Endodermal cell (in vitro differentiated cells): ENCODE measurements at regions not wholly inside any gene's neighbourhood (a gene's known extent, or its start where the extent isn't known, plus 50 kb on each side); places are given as distances from the start of the nearest gene placed in this dataset.

Experiments used
- DNase-seq: peaks from one replicate; pipeline ENCODE4 v3.0.0-alpha.2; 2017
- H3K27ac ChIP-seq: 2 replicates; pipeline ENCODE4 v1.5.1; 2013; ENCODE audit warnings: mild to moderate bottlenecking, low read depth, low read length, moderate library complexity
- H3K27me3 ChIP-seq: 2 replicates; pipeline ENCODE4 v1.6.1; 2013; ENCODE audit warnings: mild to moderate bottlenecking, low read length, moderate library complexity; ENCODE audit not compliant: insufficient read depth, control insufficient read depth, poor library complexity, severe bottlenecking
- H3K36me3 ChIP-seq: 2 replicates; pipeline ENCODE4 v1.7.0; 2013; ENCODE audit warnings: mild to moderate bottlenecking, low read length, moderate library complexity; ENCODE audit not compliant: control insufficient read depth, insufficient read depth
- H3K4me1 ChIP-seq: one replicate; pipeline ENCODE4 v1.7.0; 2013; ENCODE audit warnings: low read length; ENCODE audit not compliant: control insufficient read depth, insufficient read depth
- H3K4me3 ChIP-seq: 2 replicates; pipeline ENCODE4 v1.5.1; 2013; ENCODE audit warnings: mild to moderate bottlenecking, low read length, moderate library complexity
- H3K9ac ChIP-seq: 2 replicates; pipeline ENCODE4 v1.6.1; 2013; ENCODE audit warnings: mild to moderate bottlenecking, low read length, moderate library complexity; ENCODE audit not compliant: poor library complexity, severe bottlenecking; ENCODE audit errors: extremely low read depth
- H3K9me3 ChIP-seq: 2 replicates; pipeline ENCODE4 v1.6.1; 2013; ENCODE audit warnings: mild to moderate bottlenecking, low read length, moderate library complexity; ENCODE audit not compliant: control insufficient read depth
- H3K27ac Mint-ChIP-seq: 2 replicates; pipeline ENCODE4 v1.8.0; 2020; ENCODE audit warnings: mixed read lengths
- H3K27me3 Mint-ChIP-seq: 2 replicates; pipeline ENCODE4 v1.8.0; 2021; ENCODE audit warnings: mild to moderate bottlenecking, mixed read lengths; ENCODE audit not compliant: insufficient read depth
- H3K36me3 Mint-ChIP-seq: 2 replicates; pipeline ENCODE4 v1.8.0; 2020; ENCODE audit warnings: low read depth, mixed read lengths
- H3K4me1 Mint-ChIP-seq: 2 replicates; pipeline ENCODE4 v1.8.0; 2020; ENCODE audit warnings: mixed read lengths
- H3K4me3 Mint-ChIP-seq: 2 replicates; pipeline ENCODE4 v1.8.0; 2020; ENCODE audit warnings: mild to moderate bottlenecking, moderate library complexity, mixed read lengths
- H3K9me3 Mint-ChIP-seq: 2 replicates; pipeline ENCODE4 v1.8.0; 2020; ENCODE audit warnings: mild to moderate bottlenecking, mixed read lengths
- WGBS, 2 experiments: methylation state at CpG; one replicate each; pipeline versions ENCODE4 v1.1.5 to v1.1.7; 2013; ENCODE audit warnings: missing lambda C conversion rate in 2 of 2, mixed read lengths in 1 of 2; ENCODE audit not compliant: insufficient coverage in 1 of 2, insufficient read length in 1 of 2; 5-methylcytosine and 5-hydroxymethylcytosine counted together
- TF ChIP-seq, protein P1 (sequence below): fragments of 200-600 bp; sonication (generic); conservative IDR thresholded peaks from 2 replicates; pipeline ENCODE4 v1.5.0; 2021; ENCODE audit warnings: antibody characterized with exemption, mild to moderate bottlenecking

- Histone ChIP-seq H3K4me3 (no peak overlapping the region), H3K27me3 (peaks cover 9% of the 10 kb centered on the region), H3K9me3 (peaks cover 3% of the 10 kb centered on the region), H3K9ac (no peak overlapping the region), H3K27ac (no peak overlapping the region), H3K36me3 (no peaks in the 10 kb centered on the region), H3K4me1 (peaks cover 7% of the 10 kb centered on the region)
- DNase-seq = peak; percentile 97
- Mint-ChIP-seq H3K27me3 (peaks cover 43% of the 10 kb centered on the region), H3K36me3 (no peaks in the 10 kb centered on the region), H3K4me1 (peaks cover 35% of the 10 kb centered on the region), H3K4me3 (no peak overlapping the region), H3K9me3 (peaks cover 3% of the 10 kb centered on the region), H3K27ac (peak overlapping the region; percentile 80)
- TF ChIP-seq, protein P1, sequence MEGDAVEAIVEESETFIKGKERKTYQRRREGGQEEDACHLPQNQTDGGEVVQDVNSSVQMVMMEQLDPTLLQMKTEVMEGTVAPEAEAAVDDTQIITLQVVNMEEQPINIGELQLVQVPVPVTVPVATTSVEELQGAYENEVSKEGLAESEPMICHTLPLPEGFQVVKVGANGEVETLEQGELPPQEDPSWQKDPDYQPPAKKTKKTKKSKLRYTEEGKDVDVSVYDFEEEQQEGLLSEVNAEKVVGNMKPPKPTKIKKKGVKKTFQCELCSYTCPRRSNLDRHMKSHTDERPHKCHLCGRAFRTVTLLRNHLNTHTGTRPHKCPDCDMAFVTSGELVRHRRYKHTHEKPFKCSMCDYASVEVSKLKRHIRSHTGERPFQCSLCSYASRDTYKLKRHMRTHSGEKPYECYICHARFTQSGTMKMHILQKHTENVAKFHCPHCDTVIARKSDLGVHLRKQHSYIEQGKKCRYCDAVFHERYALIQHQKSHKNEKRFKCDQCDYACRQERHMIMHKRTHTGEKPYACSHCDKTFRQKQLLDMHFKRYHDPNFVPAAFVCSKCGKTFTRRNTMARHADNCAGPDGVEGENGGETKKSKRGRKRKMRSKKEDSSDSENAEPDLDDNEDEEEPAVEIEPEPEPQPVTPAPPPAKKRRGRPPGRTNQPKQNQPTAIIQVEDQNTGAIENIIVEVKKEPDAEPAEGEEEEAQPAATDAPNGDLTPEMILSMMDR = peak; percentile 89
- WGBS, 2 experiments = 42 to 47% methylated on average over 11 to 19 of the region's 19 CpGs
Observed at GRCh38 chr2:9139491-9140443, 66.8 kb upstream of the ASAP2 start.

DNA sequence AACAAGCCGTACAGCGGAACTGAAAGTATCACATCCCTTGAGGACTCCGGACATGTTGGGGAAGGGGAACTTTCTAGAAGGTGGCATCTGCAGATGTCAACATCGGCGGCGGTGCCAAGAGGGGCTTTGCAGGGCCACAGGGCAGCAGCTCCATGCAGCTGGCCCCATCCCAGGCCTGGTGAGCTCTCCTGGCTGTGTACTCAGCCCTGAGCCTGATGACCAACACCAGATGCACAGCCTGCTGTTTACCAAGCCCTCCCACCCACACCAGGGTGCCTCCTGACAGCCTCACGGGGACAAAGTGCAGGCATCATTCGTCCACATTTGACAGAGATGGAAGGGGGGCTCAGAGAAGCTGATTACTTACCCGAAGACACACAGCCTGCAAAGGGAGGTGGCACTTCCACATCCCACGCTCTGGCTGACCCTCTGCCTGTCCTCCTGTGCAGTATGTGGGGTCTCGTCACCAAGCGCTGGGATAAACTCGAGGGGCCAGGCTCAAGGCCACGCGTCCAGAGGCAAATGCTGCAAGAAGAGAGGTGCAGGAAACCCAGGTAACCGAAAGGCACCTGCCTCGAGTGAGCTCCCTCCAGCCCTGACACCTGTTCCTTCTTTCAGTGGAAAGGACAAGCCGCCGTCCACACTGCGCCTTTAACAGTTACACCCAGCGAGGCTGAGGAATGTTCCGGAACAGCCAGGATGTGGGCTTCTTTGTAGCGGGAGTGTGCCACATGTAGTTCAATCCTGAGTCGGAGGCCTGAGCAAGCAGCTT is 69.0 kb upstream of the ASAP2 start:
- Histone ChIP-seq H3K4me1 (peaks cover 7% of the 10 kb centered on the region), H3K4me3 (no peak overlapping the region), H3K27me3 (no peaks in the 10 kb centered on the region), H3K27ac (no peak overlapping the region), H3K9ac (no peak overlapping the region), H3K36me3 (no peaks in the 10 kb centered on the region), H3K9me3 (peaks cover 18% of the 10 kb centered on the region)
- Mint-ChIP-seq H3K4me1 (peaks cover 35% of the 10 kb centered on the region), H3K9me3 (peaks cover 23% of the 10 kb centered on the region), H3K4me3 (no peak overlapping the region), H3K36me3 (no peaks in the 10 kb centered on the region), H3K27ac (no peak overlapping the region), H3K27me3 (peaks cover 25% of the 10 kb centered on the region)
- 89 to 93% methylated on average over 17 to 24 of the region's 24 CpGs for WGBS, 2 experiments
- no peak for DNase-seq
- TF ChIP-seq, protein P1 = no peak

DNA sequence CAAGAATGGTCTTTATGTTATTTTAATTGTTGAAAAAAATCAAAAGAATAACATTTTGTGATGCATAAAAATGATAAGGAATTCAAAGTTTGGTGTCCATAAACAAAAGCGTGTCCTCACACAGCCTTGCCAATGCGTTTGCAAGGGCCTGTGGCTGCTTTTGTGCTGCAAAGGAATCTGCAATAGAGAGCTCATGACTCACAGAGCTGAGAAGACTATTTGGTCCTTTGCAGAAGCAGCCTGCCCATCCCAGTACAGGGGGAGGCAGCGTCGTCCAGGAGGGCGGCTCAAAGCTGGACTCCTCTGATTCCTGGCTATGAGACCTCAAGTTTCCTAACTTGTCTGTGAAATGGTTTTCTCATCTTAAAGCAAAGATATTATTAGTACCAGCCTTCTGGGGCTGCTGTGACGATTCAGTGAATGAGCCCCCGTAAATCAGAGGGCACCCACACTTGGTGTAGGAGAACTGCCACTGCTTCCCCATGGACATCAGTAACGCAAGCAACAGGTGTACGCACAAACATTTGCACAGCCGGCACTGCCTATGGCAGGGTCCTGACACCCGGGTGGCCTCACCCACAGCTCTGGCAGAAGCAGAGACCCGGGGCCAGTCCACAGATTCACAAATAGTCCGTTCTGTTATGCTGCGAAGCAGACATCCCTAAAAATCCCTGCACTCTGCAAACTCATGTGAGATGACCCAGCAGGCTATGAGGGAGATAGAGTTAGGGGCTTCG is 70.6 kb upstream of the ASAP2 start:
- Mint-ChIP-seq H3K4me3 (no peak overlapping the region), H3K36me3 (no peaks in the 10 kb centered on the region), H3K27me3 (peaks cover 12% of the 10 kb centered on the region), H3K4me1 (peaks cover 26% of the 10 kb centered on the region), H3K27ac (no peak overlapping the region), H3K9me3 (peaks cover 31% of the 10 kb centered on the region)
- TF ChIP-seq, protein P1 = no peak
- H3K27me3 ChIP-seq = no peaks in the 10 kb centered on the region
- no peak overlapping the region for H3K27ac ChIP-seq
- 89 to 91% methylated on average over 14 to 15 of the region's 15 CpGs for WGBS, 2 experiments
- H3K9me3 ChIP-seq = peaks cover 18% of the 10 kb centered on the region
- no peak overlapping the region for H3K4me3 ChIP-seq
- no peak for DNase-seq
- H3K4me1 ChIP-seq = peaks cover 7% of the 10 kb centered on the region
- H3K9ac ChIP-seq = no peak overlapping the region
- no peaks in the 10 kb centered on the region for H3K36me3 ChIP-seq
